Left lung (tissue), 4 donors: ENCODE measurements at regions not wholly inside any gene's neighbourhood (a gene's known extent, or its start where the extent isn't known, plus 50 kb on each side); places are given as distances from the start of the nearest gene placed in this dataset.
A peak's percentile ranks its signal among the peaks of the same experiment; 100 is the strongest.

Experiments used
- ATAC-seq: fragments of 200-7000 bp; cut with Tn5 transposase; one replicate; pipeline ENCODE4 v1.9.1; 2020; ENCODE audit warnings: moderate library complexity
- DNase-seq, 4 donors: peaks; one replicate each; pipeline ENCODE4 v3.0.0-alpha.2; 2013 to 2020
- H3K27ac ChIP-seq, 2 donors: fragments of 200-600 bp; sonication (generic) in 1 of 2; one replicate each; pipeline versions ENCODE4 v1.5.0 to v1.8.0; 2020 to 2021
- H3K27me3 ChIP-seq, 2 donors: fragments of 200-600 bp; sonication (generic) in 1 of 2; one replicate each; pipeline versions ENCODE4 v1.5.0 to v1.8.0; 2020 to 2021
- H3K36me3 ChIP-seq, 2 donors: fragments of 200-600 bp; sonication (generic) in 1 of 2; one replicate each; pipeline versions ENCODE4 v1.5.0 to v1.8.0; 2020 to 2021
- H3K4me1 ChIP-seq, 2 donors: fragments of 200-600 bp; one replicate each; pipeline ENCODE4 v1.8.0; 2021
- H3K4me3 ChIP-seq, 2 donors: fragments of 200-600 bp; sonication (generic) in 1 of 2; one replicate each; pipeline versions ENCODE4 v1.5.0 to v1.8.0; 2020 to 2021; ENCODE audit warnings: mild to moderate bottlenecking in 1 of 2
- H3K9me3 ChIP-seq, 2 donors: fragments of 200-600 bp; sonication (generic) in 1 of 2; one replicate each; pipeline versions ENCODE4 v1.5.0 to v1.8.0; 2020 to 2021
- CTCF ChIP-seq, 2 donors: fragments of 200-600 bp; sonication (generic) in 1 of 2; IDR thresholded peaks; one replicate each; pipeline versions ENCODE4 v1.5.0 to v1.8.0; 2021; ENCODE audit warnings: antibody characterized with exemption in 2 of 2
- intact Hi-C, 2 donors: fragments of 100-400 bp; cut with DNase I; formaldehyde crosslinking; loops; one replicate each; pipeline versions ENCODE4 v1.11.2 to v1.14.2; 2022
- donor health status: DM: no; HTN: yes; CAD: no.
- donor health status: DM: no; HTN: no; CAD: no.

DNA sequence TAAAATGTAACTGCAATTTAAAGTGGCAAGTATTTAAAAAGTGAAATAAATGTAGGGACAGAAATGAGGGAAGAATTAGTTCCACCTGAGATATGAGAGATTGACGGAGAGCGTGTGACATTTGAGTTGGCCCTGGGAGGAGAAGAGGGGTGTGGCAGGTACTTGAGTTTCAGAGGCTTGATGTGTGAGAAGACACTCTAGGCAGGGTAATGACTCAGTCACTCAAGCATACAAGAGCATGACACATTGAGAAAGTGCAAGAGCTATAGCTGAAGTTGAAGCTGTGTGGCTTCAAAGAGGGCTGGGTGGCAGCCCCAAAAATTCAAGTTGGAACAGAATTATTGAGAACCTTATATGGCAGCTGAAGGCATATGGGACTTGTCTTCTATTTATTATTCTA is 420.5 kb downstream of the SLITRK2 start:
- no peaks in the 10 kb centered on the region for H3K36me3 ChIP-seq
- DNase-seq (no peak), ATAC-seq (peak; percentile 76)
- H3K4me1 ChIP-seq, result no peaks in the 10 kb centered on the region
- TF ChIP-seq CTCF (IDR thresholded peaks at IDR 0.05), result no peak
- H3K4me3 ChIP-seq, result no peak overlapping the region
- intact Hi-C loops, result no loop called here
- H3K27ac ChIP-seq, result no peak overlapping the region
- peaks cover 0 to 1% of the 10 kb centered on the region in 2 donors for H3K9me3 ChIP-seq
- no peaks in the 10 kb centered on the region for H3K27me3 ChIP-seq

DNA sequence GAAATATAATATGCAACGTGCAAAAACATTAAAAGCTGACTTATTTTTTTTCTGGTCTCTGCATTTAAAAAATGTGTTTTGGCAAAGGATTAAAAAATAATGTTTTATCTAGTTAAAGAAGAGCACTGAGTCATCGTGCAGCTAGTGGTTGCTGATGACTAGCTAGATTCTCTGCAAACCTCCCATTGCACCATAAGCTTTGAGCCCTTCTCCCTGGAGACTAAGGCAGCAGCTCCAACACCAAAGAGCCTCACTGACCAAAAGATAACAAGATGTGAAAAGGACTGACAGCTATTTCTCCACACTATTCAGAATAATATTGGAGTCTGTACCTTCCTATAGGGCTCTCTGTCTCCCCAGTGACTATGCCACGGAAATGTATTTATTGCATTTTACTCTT is 424.3 kb downstream of the SLITRK2 start:
- H3K9me3 ChIP-seq, result no peaks in the 10 kb centered on the region
- no peaks in the 10 kb centered on the region for H3K27me3 ChIP-seq
- H3K27ac ChIP-seq, result no peak overlapping the region
- no peaks in the 10 kb centered on the region for H3K36me3 ChIP-seq
- ATAC-seq (no peak), DNase-seq (no peak)
- intact Hi-C loops, result no loop called here
- no peaks in the 10 kb centered on the region for H3K4me1 ChIP-seq
- no peak overlapping the region for H3K4me3 ChIP-seq
- no peak for TF ChIP-seq CTCF (IDR thresholded peaks at IDR 0.05)

DNA sequence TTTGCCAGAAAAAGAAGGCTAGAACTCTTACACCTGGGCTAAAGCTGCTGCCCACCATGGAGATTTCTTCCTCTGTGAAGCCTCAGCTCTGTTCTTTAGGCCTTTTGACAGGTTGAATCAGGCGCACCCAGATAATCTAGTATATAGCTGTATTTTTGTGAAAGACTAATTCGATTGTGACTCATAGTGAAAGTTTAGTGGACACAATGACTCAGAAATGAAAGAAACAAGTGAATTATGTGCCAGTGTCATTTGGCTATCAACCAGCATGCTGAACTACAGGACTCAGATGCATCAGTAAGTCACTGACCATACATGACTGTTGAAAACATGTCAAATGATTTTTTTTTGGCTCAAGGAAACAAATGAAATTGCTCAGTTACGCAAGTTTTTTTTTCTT is 425.4 kb downstream of the SLITRK2 start:
- peak in 2 of 4 donors; percentile 6 to 11 for DNase-seq

GRCh38 chrX:146259207-146259606 is 441.6 kb downstream of the SLITRK2 start:
- no peak for TF ChIP-seq CTCF (IDR thresholded peaks at IDR 0.05)

More for the DNA sequence above, 425.4 kb downstream of the SLITRK2 start:
- no peak for TF ChIP-seq CTCF (IDR thresholded peaks at IDR 0.05)
- ATAC-seq, result no peak
- intact Hi-C loops, result no loop called here
- Histone ChIP-seq H3K27ac (no peak overlapping the region), H3K4me1 (no peaks in the 10 kb centered on the region), H3K36me3 (no peaks in the 10 kb centered on the region), H3K9me3 (no peaks in the 10 kb centered on the region), H3K4me3 (no peak overlapping the region), H3K27me3 (no peaks in the 10 kb centered on the region)

DNA sequence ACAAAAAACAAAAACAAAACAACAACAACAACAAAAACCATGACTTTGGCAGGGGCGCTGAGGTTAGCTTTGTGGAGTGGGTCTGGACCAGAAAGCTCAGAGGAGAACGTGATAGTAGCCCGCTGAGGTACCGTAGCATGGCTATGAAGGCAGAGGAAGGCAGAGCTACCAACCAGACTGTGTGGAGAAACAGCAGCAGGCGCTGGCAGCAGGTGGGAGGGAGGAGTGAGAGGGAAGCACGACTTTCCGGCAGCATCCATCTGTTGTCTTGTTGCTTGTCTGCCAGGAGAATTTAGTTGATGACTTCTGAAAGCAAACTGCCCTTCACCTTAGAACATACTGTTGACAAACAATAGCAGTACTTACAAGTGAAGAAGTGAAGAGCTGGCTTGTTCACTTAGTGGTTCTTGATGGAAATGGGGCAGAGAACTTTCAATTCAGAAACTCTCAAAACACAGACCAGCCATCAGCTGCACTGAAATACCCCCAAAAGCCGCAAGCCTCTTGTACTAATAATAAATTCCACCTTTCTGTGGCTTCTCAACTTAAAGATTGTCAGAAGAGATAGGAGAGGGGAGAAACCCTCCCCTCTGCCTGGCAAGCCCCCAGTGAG is 447.2 kb downstream of the SLITRK2 start:
- Histone ChIP-seq H3K4me3 (no peak overlapping the region), H3K27me3 (no peaks in the 10 kb centered on the region), H3K4me1 (no peaks in the 10 kb centered on the region), H3K27ac (no peak overlapping the region), H3K9me3 (no peaks in the 10 kb centered on the region), H3K36me3 (no peaks in the 10 kb centered on the region)
- intact Hi-C loops, result no loop called here
- TF ChIP-seq CTCF (IDR thresholded peaks at IDR 0.05), result no peak
- DNase-seq (no peak), ATAC-seq (no peak)

More at GRCh38 chrX:146259207-146259606, 441.6 kb downstream of the SLITRK2 start:
- Histone ChIP-seq H3K4me1 (no peaks in the 10 kb centered on the region), H3K36me3 (no peaks in the 10 kb centered on the region), H3K9me3 (peaks cover 0 to 2% of the 10 kb centered on the region in 2 donors), H3K4me3 (no peak overlapping the region), H3K27me3 (no peaks in the 10 kb centered on the region), H3K27ac (no peak overlapping the region)
- intact Hi-C loops, result no loop called here
- no peak for DNase-seq
- ATAC-seq, result no peak
